ENCODE measurements at regions not wholly inside any gene's neighbourhood (a gene's known extent, or its start where the extent isn't known, plus 50 kb on each side); places are given as distances from the start of the nearest gene placed in this dataset.

DNA sequence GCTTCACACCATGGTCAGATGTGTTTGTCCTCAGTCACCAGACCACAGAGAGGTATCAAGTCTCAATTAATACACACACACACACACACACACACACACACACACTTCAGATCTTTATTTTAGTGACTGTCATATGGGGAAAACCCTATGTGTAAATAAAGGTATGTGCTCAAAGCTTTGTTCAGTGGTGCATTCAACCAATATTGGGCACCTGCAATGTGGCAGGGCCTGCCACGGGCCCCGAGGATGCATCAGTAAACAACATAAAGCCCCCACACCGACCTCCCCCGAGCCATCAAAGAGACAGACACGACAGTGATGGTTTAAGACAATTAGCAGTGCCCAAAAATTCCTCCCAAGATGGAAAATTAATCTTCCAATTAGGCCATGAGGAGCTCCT lies 51.6 kb downstream of the SHANK2 start:
- no peak for TF ChIP-seq FOXP2 (optimal IDR thresholded peaks at IDR 0.05; ENCODE audit: control extremely low read depth, extremely low read length, insufficient read depth)
- no peak for TF ChIP-seq POLR2AphosphoS5 (IDR thresholded peaks at IDR 0.05; ENCODE audit: borderline replicate concordance, low read depth, low read length)

All from SK-N-MC (cell line).